Upper lobe of left lung (tissue), 4 donors: ENCODE measurements at regions not wholly inside any gene's neighbourhood (a gene's known extent, or its start where the extent isn't known, plus 50 kb on each side); places are given as distances from the start of the nearest gene placed in this dataset.

Experiments used
- EP300 ChIP-seq, 4 donors: sonication (generic); formaldehyde crosslinking; IDR thresholded peaks; one replicate each; pipeline ENCODE4 v1.5.1; 2017; ENCODE audit warnings: antibody characterized with exemption in 4 of 4, control low read depth in 2 of 4
- POLR2A ChIP-seq, 4 donors: fragments of 450-650 bp; IDR thresholded peaks; one replicate each; pipeline ENCODE4 v1.5.1; 2016 to 2017; ENCODE audit warnings: antibody characterized with exemption in 4 of 4, mild to moderate bottlenecking in 2 of 4
- POLR2AphosphoS5 ChIP-seq, 2 donors: sonication (generic); formaldehyde crosslinking; IDR thresholded peaks; one replicate each; pipeline ENCODE4 v1.5.1; 2017; ENCODE audit warnings: antibody characterized with exemption in 2 of 2
- TF ChIP-seq, protein P1 (sequence below), 6 experiments: fragments of 450-650 bp in 4 of 6; fragments of 200-600 bp in 2 of 6; sonication (generic) in 2 of 6; IDR thresholded peaks; one replicate each; pipeline ENCODE4 v1.5.1; 2016 to 2019; ENCODE audit warnings: antibody characterized with exemption in 6 of 6

DNA sequence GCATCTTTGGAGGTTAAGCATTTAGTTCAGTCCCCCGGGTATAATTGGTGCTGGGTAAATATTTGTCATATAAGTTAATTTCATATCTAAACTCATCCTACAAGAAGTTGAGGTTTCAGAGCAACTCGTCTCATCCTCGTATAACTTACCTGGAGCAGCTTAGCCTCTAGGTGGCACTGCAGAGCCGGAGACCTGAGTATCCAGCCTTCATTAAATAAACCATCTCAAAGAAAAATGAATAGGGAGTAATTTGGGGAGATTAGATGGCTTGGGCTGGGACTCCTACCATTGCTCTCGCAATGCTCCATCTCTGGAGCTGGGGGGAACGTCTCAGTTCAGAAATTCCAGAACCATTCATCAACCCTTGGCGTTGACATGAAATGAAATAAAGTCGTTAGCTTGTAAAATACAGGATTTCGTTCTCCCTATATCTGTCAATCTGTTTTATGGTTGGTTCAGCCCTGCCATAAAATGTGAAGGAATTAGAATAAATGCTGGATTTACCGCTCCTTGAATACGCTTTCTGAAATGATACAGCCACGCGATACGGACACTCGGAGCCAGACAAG lies 122.9 kb upstream of the TMEM132D start:
- TF ChIP-seq, protein P1, sequence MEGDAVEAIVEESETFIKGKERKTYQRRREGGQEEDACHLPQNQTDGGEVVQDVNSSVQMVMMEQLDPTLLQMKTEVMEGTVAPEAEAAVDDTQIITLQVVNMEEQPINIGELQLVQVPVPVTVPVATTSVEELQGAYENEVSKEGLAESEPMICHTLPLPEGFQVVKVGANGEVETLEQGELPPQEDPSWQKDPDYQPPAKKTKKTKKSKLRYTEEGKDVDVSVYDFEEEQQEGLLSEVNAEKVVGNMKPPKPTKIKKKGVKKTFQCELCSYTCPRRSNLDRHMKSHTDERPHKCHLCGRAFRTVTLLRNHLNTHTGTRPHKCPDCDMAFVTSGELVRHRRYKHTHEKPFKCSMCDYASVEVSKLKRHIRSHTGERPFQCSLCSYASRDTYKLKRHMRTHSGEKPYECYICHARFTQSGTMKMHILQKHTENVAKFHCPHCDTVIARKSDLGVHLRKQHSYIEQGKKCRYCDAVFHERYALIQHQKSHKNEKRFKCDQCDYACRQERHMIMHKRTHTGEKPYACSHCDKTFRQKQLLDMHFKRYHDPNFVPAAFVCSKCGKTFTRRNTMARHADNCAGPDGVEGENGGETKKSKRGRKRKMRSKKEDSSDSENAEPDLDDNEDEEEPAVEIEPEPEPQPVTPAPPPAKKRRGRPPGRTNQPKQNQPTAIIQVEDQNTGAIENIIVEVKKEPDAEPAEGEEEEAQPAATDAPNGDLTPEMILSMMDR (IDR thresholded peaks at IDR 0.05) = peak in 3 of 6 experiments; percentile 13 to 37 (median 28)
- no peak for TF ChIP-seq POLR2A (IDR thresholded peaks at IDR 0.05)
- no peak for TF ChIP-seq EP300 (IDR thresholded peaks at IDR 0.05)
- no peak for TF ChIP-seq POLR2AphosphoS5 (IDR thresholded peaks at IDR 0.05)
